DMS53 (cell line): ENCODE measurements at regions not wholly inside any gene's neighbourhood (a gene's known extent, or its start where the extent isn't known, plus 50 kb on each side); places are given as distances from the start of the nearest gene placed in this dataset.

Experiments
- DNase-seq: peaks from one replicate; lab custom pipeline; 2025; lab: John Stamatoyannopoulos, UW

- no peak for DNase-seq
Observed at GRCh38 chr2:222146488-222146887, 152.3 kb downstream of the PAX3 start.

- DNase-seq: peak; percentile 6
Observed at GRCh38 chr2:222142027-222142426, 156.8 kb downstream of the PAX3 start.

GRCh38 chr2:222136106-222136630 is 162.6 kb downstream of the PAX3 start:
- DNase-seq: no peak

- DNase-seq: no peak
Observed at GRCh38 chr2:222134654-222135053, 164.1 kb downstream of the PAX3 start.

- DNase-seq: no peak
Observed at GRCh38 chr2:222133897-222134296, 164.9 kb downstream of the PAX3 start.

GRCh38 chr2:222130855-222131254 is 167.9 kb downstream of the PAX3 start:
- no peak for DNase-seq

- DNase-seq: no peak
Observed at GRCh38 chr2:222127660-222128059, 171.1 kb downstream of the PAX3 start.

- DNase-seq: no peak
Observed at GRCh38 chr2:222120933-222121332, 177.9 kb downstream of the PAX3 start.

GRCh38 chr2:222115296-222115695 is 183.5 kb downstream of the PAX3 start:
- DNase-seq: no peak

GRCh38 chr2:222108957-222109585 is 189.7 kb downstream of the PAX3 start:
- DNase-seq: no peak

GRCh38 chr2:222108497-222108896 is 190.3 kb downstream of the PAX3 start:
- no peak for DNase-seq

GRCh38 chr2:222105046-222105445 is 193.8 kb downstream of the PAX3 start:
- DNase-seq: no peak

GRCh38 chr2:222102575-222103349 is 196.0 kb downstream of the PAX3 start:
- DNase-seq: peak; percentile 4

- peak; percentile 17 for DNase-seq
Observed at GRCh38 chr2:222100704-222101699, 197.8 kb downstream of the PAX3 start.

GRCh38 chr2:222088561-222088960 is 210.2 kb downstream of the PAX3 start:
- DNase-seq: no peak

- DNase-seq: no peak
Observed at GRCh38 chr2:222087998-222088397, 210.8 kb downstream of the PAX3 start.

- DNase-seq: no peak
Observed at GRCh38 chr2:222082201-222082600, 216.6 kb downstream of the PAX3 start.

GRCh38 chr2:222080141-222080540 is 218.7 kb downstream of the PAX3 start:
- DNase-seq: no peak

GRCh38 chr2:222076973-222077690 is 221.7 kb downstream of the PAX3 start:
- no peak for DNase-seq

GRCh38 chr2:222074674-222075073 is 224.1 kb downstream of the PAX3 start:
- DNase-seq: no peak

- no peak for DNase-seq
Observed at GRCh38 chr2:222071911-222072310, 226.9 kb downstream of the PAX3 start.

GRCh38 chr2:222064286-222064685 is 234.5 kb downstream of the PAX3 start:
- DNase-seq: no peak
